H9 (cell line): ENCODE measurements at regions not wholly inside any gene's neighbourhood (a gene's known extent, or its start where the extent isn't known, plus 50 kb on each side); places are given as distances from the start of the nearest gene placed in this dataset.

Source experiments
- DNase-seq: peaks from one replicate; pipeline ENCODE4 v3.0.0-alpha.2; 2017
- H2AFZ ChIP-seq: one replicate; pipeline ENCODE4 v1.6.1; 2013; ENCODE audit warnings: mild to moderate bottlenecking, low read length, control low read depth, moderate library complexity
- H2AK5ac ChIP-seq: 2 replicates; pipeline ENCODE4 v1.6.1; 2013; ENCODE audit warnings: low read length, control low read depth, mixed read lengths; ENCODE audit not compliant: insufficient read length
- H2BK120ac ChIP-seq: one replicate; pipeline ENCODE4 v1.6.1; 2013; ENCODE audit warnings: low read depth, mild to moderate bottlenecking, low read length, control low read depth, inconsistent platforms; ENCODE audit not compliant: poor library complexity, severe bottlenecking
- H2BK12ac ChIP-seq: 2 replicates; pipeline ENCODE4 v1.6.1; 2013; ENCODE audit warnings: low read length, control low read depth, mixed read lengths, low read depth; ENCODE audit not compliant: insufficient read length
- H2BK15ac ChIP-seq: 2 replicates; pipeline ENCODE4 v1.6.1; 2013; ENCODE audit warnings: low read depth, low read length, control low read depth
- H2BK20ac ChIP-seq: one replicate; pipeline ENCODE4 v1.6.1; 2013; ENCODE audit warnings: low read depth, mild to moderate bottlenecking, low read length, control low read depth, inconsistent platforms; ENCODE audit not compliant: poor library complexity, severe bottlenecking
- H2BK5ac ChIP-seq: 2 replicates; pipeline ENCODE4 v1.6.1; 2013; ENCODE audit warnings: low read length, control low read depth, mixed read lengths; ENCODE audit not compliant: insufficient read length
- H3K14ac ChIP-seq: 2 replicates; pipeline ENCODE4 v1.6.1; 2013; ENCODE audit warnings: low read length, control low read depth; ENCODE audit not compliant: insufficient read depth
- H3K18ac ChIP-seq: 2 replicates; pipeline ENCODE4 v1.6.1; 2013; ENCODE audit warnings: low read depth, mild to moderate bottlenecking, mixed read lengths, low read length, control low read depth; ENCODE audit not compliant: insufficient read length
- H3K23ac ChIP-seq: 2 replicates; pipeline ENCODE4 v1.6.1; 2013; ENCODE audit warnings: low read length, control low read depth, mixed read lengths, low read depth; ENCODE audit not compliant: insufficient read length
- H3K23me2 ChIP-seq: 2 replicates; pipeline ENCODE4 v1.6.1; 2013; ENCODE audit warnings: low read depth, mild to moderate bottlenecking, mixed read lengths, low read length, control low read depth; ENCODE audit not compliant: insufficient read length, poor library complexity, severe bottlenecking
- H3K27ac ChIP-seq: 2 replicates; pipeline ENCODE4 v1.5.1; 2013; ENCODE audit warnings: low read length, control low read depth, mixed read lengths, low read depth; ENCODE audit not compliant: insufficient read length
- H3K27me3 ChIP-seq: 2 replicates; pipeline ENCODE4 v1.6.1; 2013; ENCODE audit warnings: low read length, control low read depth, inconsistent platforms; ENCODE audit not compliant: insufficient read depth
- H3K4ac ChIP-seq: 2 replicates; pipeline ENCODE4 v1.6.1; 2013; ENCODE audit warnings: low read depth, mild to moderate bottlenecking, control low read depth, inconsistent platforms, low read length, moderate library complexity
- H3K4me1 ChIP-seq: 2 replicates; pipeline ENCODE4 v1.6.1; 2013; ENCODE audit warnings: low read length, control low read depth, inconsistent platforms; ENCODE audit not compliant: insufficient read depth
- H3K4me2 ChIP-seq: 2 replicates; pipeline ENCODE4 v1.6.1; 2013; ENCODE audit warnings: low read length, control low read depth, mixed read lengths; ENCODE audit not compliant: insufficient read length, insufficient read depth
- H3K56ac ChIP-seq: 2 replicates; pipeline ENCODE4 v1.6.1; 2013; ENCODE audit warnings: low read depth, mild to moderate bottlenecking, mixed read lengths, low read length, control low read depth; ENCODE audit not compliant: insufficient read length
- H3K79me1 ChIP-seq: 2 replicates; pipeline ENCODE4 v1.6.1; 2013; ENCODE audit warnings: low read depth, mild to moderate bottlenecking, moderate library complexity, low read length, control low read depth, inconsistent platforms; ENCODE audit not compliant: insufficient read depth, poor library complexity, severe bottlenecking
- H3K79me2 ChIP-seq: 2 replicates; pipeline ENCODE4 v1.6.1; 2013; ENCODE audit warnings: low read length, control low read depth, inconsistent platforms; ENCODE audit not compliant: insufficient read depth
- H3K9ac ChIP-seq: 2 replicates; pipeline ENCODE4 v1.6.1; 2013; ENCODE audit warnings: low read length, control low read depth, mixed read lengths; ENCODE audit not compliant: insufficient read length; ENCODE audit errors: extremely low read depth
- H3K9me3 ChIP-seq: one replicate; pipeline ENCODE4 v1.6.1; 2013; ENCODE audit warnings: low read depth, low read length, inconsistent platforms; ENCODE audit not compliant: control insufficient read depth
- H3T11ph ChIP-seq: one replicate; pipeline ENCODE4 v1.6.1; 2013; ENCODE audit warnings: mild to moderate bottlenecking, low read length, control low read depth, inconsistent platforms
- H4K20me1 ChIP-seq: one replicate; pipeline ENCODE4 v1.6.1; 2013; ENCODE audit not compliant: control insufficient read depth, insufficient read length, insufficient read depth
- H4K5ac ChIP-seq: 2 replicates; pipeline ENCODE4 v1.6.1; 2013; ENCODE audit warnings: low read depth, mild to moderate bottlenecking, mixed read lengths, low read length, control low read depth; ENCODE audit not compliant: insufficient read length
- H4K8ac ChIP-seq: replicated peaks from 2 replicates; pipeline ENCODE4 v1.6.1; 2013; ENCODE audit warnings: low read length, control low read depth, mixed read lengths, low read depth; ENCODE audit not compliant: insufficient read length
- H4K91ac ChIP-seq: 2 replicates; pipeline ENCODE4 v1.6.1; 2013; ENCODE audit warnings: low read depth, mild to moderate bottlenecking, moderate library complexity, mixed read lengths, low read length, control low read depth; ENCODE audit not compliant: insufficient read length
- H3K27ac Mint-ChIP-seq, 3 experiments: 2 replicates in 2 of 3; 3 replicates in 1 of 3; pipeline ENCODE4 v1.8.0; 2020 to 2021; ENCODE audit warnings: mixed read lengths in 3 of 3, mild to moderate bottlenecking in 1 of 3, moderate library complexity in 1 of 3
- H3K27me3 Mint-ChIP-seq: 2 replicates; pipeline ENCODE4 v1.8.0; 2021; ENCODE audit warnings: low read depth, mild to moderate bottlenecking, moderate library complexity, mixed read lengths
- H3K36me3 Mint-ChIP-seq, 3 experiments: 2 replicates in 2 of 3; 3 replicates in 1 of 3; pipeline ENCODE4 v1.8.0; 2020 to 2021; ENCODE audit warnings: low read depth in 3 of 3, mixed read lengths in 3 of 3; ENCODE audit not compliant: insufficient read depth in 1 of 3
- H3K4me1 Mint-ChIP-seq, 2 experiments: 2 replicates each; pipeline ENCODE4 v1.8.0; 2020; ENCODE audit warnings: mixed read lengths in 2 of 2
- H3K4me3 Mint-ChIP-seq, 2 experiments: 2 replicates in 1 of 2; 3 replicates in 1 of 2; pipeline ENCODE4 v1.8.0; 2020 to 2021; ENCODE audit warnings: mild to moderate bottlenecking in 2 of 2, mixed read lengths in 2 of 2, moderate library complexity in 1 of 2
- H3K9me3 Mint-ChIP-seq, 2 experiments: 2 replicates in 1 of 2; 3 replicates in 1 of 2; pipeline ENCODE4 v1.8.0; 2020; ENCODE audit warnings: mild to moderate bottlenecking in 2 of 2, mixed read lengths in 2 of 2, moderate library complexity in 1 of 2
- CTCF ChIP-seq: fragments of 200-600 bp; sonication (generic); conservative IDR thresholded peaks from 3 replicates; pipeline ENCODE4 v1.8.0; 2021; ENCODE audit warnings: antibody characterized with exemption, mild to moderate bottlenecking
- WGBS: extraction: QIAGEN DNeasy Blood & Tissue Kit; methylation state at CpG from one replicate; pipeline ENCODE4 v1.1.7; 2013; ENCODE audit warnings: missing lambda C conversion rate, low lambda C conversion rate, mixed read lengths; ENCODE audit not compliant: insufficient read length; ENCODE audit errors: extremely low coverage; 5-methylcytosine and 5-hydroxymethylcytosine counted together

- Histone ChIP-seq H3K56ac (no peak overlapping the region), H2BK20ac (no peak overlapping the region), H4K5ac (no peak overlapping the region), H4K8ac (no peak overlapping the region), H2BK12ac (no peak overlapping the region), H3K27me3 (no peaks in the 10 kb centered on the region), H2AFZ (no peak overlapping the region), H3K79me1 (no peaks in the 10 kb centered on the region), H3T11ph (no peak overlapping the region), H3K14ac (no peak overlapping the region), H3K27ac (no peak overlapping the region), H3K9ac (no peak overlapping the region), H3K23ac (no peak overlapping the region), H2AK5ac (no peak overlapping the region), H2BK120ac (no peak overlapping the region), H2BK5ac (no peak overlapping the region), H3K4me2 (no peak overlapping the region), H3K9me3 (no peaks in the 10 kb centered on the region), H3K18ac (no peak overlapping the region), H3K79me2 (no peaks in the 10 kb centered on the region), H3K23me2 (no peaks in the 10 kb centered on the region), H2BK15ac (no peak overlapping the region), H4K91ac (no peak overlapping the region), H3K4me1 (peaks cover 14% of the 10 kb centered on the region), H3K4ac (no peak overlapping the region), H4K20me1 (no peaks in the 10 kb centered on the region)
- H3K27ac Mint-ChIP-seq: no peak overlapping the region; a peak in 2 of 7 replicates
- peaks cover 68 to 76% of the 10 kb centered on the region in 2 experiments for H3K4me1 Mint-ChIP-seq
- WGBS: no CpG with 5 or more reads among the region's 4 CpGs
- H3K36me3 Mint-ChIP-seq: no peaks in the 10 kb centered on the region
- no peak for DNase-seq
- H3K9me3 Mint-ChIP-seq: peaks cover 0 to 3% of the 10 kb centered on the region in 2 experiments; a peak in 1 of 5 replicates
- no peak overlapping the region for H3K4me3 Mint-ChIP-seq
- 0 out of 2 replicates have a peak, but pooled peaks cover 2% of the 10 kb centered on the region for H3K27me3 Mint-ChIP-seq
- no peak for TF ChIP-seq CTCF
These were observed 836.1 kb downstream of the VRK1 start for GRCh38 chr14:97633131-97633738.
